Bone marrow (tissue), 2 donors: ENCODE measurements at regions not wholly inside any gene's neighbourhood (a gene's known extent, or its start where the extent isn't known, plus 50 kb on each side); places are given as distances from the start of the nearest gene placed in this dataset.

ENCODE experiments used
- DNase-seq, 2 donors: peaks; one replicate each; lab custom pipeline; 2025; lab: John Stamatoyannopoulos, UW

DNA sequence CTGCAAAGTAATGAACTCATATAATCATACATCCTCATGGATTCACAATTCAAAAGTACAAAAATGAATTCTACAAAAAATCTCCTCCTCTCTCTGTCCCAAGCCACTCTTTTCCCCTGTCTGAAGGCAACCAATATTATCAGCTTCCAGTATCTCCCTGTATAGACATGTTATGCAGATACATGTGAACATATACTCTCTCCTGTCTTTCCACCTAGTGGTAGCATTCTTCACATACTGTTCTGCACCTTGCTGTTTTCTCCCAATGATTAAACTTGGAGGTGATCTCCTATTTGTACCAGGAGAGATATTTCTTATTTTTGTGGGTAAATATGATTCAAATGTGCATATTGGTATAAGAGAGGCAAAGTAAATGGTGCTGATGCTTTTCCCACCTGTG is 416.4 kb downstream of the EPM2A start:
- no peak for DNase-seq

- DNase-seq = no peak
Observed at GRCh38 chr6:145319605-145320004, 415.7 kb downstream of the EPM2A start.

GRCh38 chr6:145323646-145324045 is 411.7 kb downstream of the EPM2A start:
- no peak for DNase-seq

- no peak for DNase-seq
Observed at GRCh38 chr6:145327586-145327985, 407.7 kb downstream of the EPM2A start.

GRCh38 chr6:145329257-145329656 is 406.1 kb downstream of the EPM2A start:
- no peak for DNase-seq

GRCh38 chr6:145331066-145331465 is 404.3 kb downstream of the EPM2A start:
- DNase-seq = no peak

- DNase-seq = no peak
Observed at GRCh38 chr6:145332011-145332410, 403.3 kb downstream of the EPM2A start.

GRCh38 chr6:145336119-145336518 is 399.2 kb downstream of the EPM2A start:
- no peak for DNase-seq

- no peak for DNase-seq
Observed at GRCh38 chr6:145339089-145339488, 396.2 kb downstream of the EPM2A start.

DNA sequence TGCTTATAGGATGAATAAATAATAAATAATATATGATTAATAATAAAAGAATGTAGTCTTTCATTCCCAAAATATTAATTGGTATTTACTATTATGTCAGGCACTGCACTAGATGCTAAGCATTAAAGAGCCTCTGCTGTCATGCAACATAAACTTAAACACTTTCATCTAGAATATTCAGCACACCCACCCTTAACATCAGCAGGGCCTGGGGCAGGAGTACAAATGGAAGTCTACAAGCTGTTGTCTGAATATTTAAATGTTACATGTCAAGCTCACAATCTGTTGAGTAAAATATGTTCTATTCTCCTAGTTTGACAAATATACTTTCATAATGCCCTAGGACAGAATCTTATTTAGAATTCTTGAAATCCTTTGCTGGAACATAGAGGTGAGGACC is 395.1 kb downstream of the EPM2A start:
- no peak for DNase-seq

DNA sequence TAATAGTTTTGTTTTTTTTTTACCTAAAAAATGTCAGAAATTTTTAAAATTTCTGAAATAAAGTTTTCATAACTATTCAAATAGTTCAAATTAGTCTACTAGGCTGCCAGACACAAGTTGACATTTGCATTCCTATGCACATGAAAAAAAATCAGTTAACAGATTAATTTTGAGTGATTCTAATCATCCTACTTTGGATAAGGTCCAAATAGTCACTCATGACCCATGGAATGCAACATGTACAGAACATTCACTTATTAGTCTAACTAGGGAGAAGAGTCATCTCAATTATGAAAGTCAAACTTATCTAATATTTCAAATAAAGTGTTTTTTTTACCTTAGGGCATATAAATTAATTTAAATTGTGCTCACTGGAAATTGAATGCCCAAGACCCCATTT is 390.2 kb downstream of the EPM2A start:
- no peak for DNase-seq

DNA sequence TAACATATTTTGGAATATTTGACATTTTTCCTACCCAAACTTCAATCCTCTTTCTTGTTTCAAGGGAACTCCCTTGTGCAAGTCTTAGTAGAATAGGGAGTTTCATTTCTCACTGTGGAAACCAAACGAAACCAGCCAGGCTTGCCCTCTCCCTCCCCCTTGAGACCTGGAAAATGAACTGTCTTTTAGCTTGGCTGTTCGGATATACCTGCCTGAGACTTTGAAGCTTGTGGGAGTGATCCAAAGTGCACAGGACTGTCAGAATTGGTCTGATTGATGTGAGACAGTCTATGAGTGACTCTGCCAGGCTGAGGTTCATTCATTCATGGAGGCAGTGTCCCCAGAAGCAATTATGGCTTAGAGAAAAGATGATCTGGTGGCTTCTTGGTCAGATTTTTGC is 388.1 kb downstream of the EPM2A start:
- DNase-seq = no peak

- no peak for DNase-seq
Observed at GRCh38 chr6:145349950-145350510, 385.3 kb downstream of the EPM2A start.

DNA sequence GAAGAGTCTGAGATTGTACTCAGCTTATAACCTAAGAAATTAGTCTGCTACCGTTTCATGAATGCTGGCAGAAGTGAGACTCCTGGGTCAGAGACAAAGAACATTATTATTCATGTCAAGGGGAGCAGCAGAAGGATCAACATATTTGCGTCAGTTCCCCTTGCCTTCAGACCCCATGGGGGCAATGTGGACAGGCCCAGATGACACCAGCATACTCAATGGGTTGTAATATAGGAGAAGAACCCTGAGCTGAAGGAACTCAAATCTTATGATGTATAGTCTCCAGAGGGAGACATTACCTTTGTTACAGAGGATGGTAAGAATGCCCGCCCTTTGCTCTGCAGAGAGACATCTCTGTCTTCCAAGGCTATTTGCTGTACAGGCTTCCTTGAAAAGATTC is 384.4 kb downstream of the EPM2A start:
- no peak for DNase-seq

- DNase-seq = no peak
Observed at GRCh38 chr6:145352382-145353080, 382.8 kb downstream of the EPM2A start.

- DNase-seq = no peak
Observed at GRCh38 chr6:145360865-145361264, 374.5 kb downstream of the EPM2A start.

- no peak for DNase-seq
Observed at GRCh38 chr6:145367149-145367548, 368.2 kb downstream of the EPM2A start.

DNA sequence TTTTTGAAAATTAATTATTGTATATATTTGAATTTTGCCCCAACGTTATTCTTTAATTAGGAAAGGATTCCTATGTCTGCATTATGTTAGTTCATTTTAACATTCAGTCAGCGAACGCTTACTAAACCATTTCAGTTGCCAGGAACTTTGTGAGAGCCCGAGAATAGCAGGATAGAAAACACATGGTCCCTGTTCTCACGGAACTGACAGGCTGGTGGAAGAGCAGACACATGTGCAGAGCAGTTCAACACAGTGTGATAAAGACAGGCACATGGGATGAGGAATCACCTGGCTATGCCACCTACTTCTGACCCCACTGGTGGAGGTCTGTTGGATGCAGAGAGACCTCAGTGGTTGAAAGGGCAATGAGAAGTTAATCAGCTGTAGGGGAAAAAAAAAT is 367.2 kb downstream of the EPM2A start:
- DNase-seq = no peak

- no peak for DNase-seq
Observed at GRCh38 chr6:145370559-145370958, 364.8 kb downstream of the EPM2A start.

DNA sequence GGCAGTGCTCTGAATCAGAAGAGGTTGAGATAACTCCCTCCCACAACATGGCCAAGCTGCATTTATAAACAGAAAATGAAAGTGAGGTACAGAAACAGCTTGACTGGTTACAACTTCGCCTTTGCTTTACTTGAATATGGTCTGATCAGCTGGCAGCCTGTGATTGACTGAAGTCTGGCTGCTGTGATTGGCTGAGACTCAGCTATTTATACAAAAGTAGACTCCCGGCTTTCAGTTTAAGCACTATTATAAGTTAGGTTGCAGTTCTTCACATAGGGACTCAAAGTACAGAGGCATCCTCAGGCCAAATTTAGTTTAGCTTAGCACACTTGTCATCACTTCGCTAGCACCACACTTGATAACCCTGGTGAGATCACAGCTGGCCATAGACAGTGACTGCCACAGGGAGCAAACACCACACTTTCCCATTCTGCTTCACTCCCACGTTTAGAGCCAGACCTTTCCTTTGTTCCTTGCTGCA is 362.6 kb downstream of the EPM2A start:
- DNase-seq = no peak

DNA sequence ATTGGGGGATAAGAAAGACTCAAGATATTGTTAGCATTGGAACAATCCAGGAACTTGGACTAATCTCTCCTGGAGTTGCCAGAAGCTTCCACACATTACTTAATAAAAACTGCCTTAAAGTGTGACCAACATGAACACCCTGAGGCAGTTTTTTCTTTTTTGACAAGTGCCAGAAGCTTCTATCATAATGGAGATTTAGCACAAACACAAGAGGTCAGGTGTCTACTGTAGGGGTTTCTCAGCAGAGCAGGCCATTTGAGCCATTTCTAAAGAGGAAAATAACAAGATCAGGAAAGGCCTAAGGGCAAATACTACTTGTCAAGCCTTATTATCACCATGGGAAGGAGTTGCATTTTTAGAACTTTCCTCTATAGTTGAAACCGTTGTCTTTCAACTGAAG is 361.5 kb downstream of the EPM2A start:
- no peak for DNase-seq

GRCh38 chr6:145374570-145374969 is 360.8 kb downstream of the EPM2A start:
- no peak for DNase-seq

- no peak for DNase-seq
Observed at GRCh38 chr6:145375502-145375901, 359.8 kb downstream of the EPM2A start.

GRCh38 chr6:145380186-145380585 is 355.1 kb downstream of the EPM2A start:
- DNase-seq = no peak
